Stimulated activated CD8-positive, alpha-beta memory T cell treated with anti-CD3 and anti-CD28 coated beads, Interleukin-4, amount 100 ng/mL, for 4 hours (primary cell): ENCODE measurements at regions not wholly inside any gene's neighbourhood (a gene's known extent, or its start where the extent isn't known, plus 50 kb on each side); places are given as distances from the start of the nearest gene placed in this dataset.

Experiments
- DNase-seq, 2 donors: peaks; one replicate each; pipeline ENCODE4 v3.0.0-alpha.2; 2020; ENCODE audit warnings: low read depth in 2 of 2, low spot score in 1 of 2

DNA sequence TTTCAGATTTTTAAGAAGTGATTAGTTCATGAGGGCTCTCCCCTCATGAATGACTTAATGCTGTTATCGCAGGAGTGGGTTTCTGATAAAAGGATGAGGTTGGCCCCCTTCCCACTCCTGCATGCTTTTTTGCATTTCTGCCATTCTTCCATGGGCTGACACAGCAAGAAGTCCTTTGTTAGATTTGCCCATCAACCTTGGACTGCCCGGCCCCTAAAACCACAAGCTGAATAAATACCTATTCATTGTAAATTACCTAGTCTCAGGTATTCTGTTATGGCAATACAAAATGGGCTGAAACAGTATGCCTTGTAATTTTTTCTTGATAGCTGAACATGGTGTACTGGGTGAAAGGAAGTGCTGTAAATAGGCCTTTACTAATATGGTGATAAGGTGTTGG lies 72.7 kb upstream of the DPH5 start:
- DNase-seq: no peak

DNA sequence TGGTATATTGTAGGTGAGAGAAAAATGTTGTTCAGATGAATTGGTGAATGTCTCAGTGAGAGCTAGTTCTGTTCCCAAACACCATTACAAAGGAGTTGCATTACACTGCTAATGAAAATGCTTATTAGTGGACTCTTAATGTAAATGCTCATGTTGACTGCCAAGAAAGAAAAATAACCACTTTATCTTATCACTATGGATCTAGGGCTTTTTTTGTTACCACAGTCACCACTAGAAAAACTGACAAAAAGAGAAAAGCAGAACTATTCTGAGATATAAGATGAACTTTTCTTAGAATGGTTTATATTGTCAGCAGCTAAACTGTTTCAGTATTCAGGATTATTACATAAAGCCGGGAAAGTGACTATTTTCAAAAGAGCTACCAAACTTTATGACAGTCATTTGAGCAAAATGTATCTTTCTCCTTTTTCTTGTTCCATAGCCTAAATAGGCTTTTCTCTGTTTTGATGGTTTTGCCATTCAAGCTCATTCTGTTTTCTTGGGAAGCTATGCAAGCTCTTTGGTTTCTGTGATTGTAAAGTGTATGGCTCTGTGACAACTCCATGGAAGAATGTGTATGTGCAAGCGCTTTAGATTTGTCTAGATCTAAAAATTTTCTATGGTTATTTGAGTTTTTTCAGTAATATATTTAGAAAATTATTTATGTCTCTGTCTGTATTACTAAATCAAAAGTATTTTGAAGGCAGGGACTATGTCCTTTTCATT lies 64.2 kb upstream of the DPH5 start:
- no peak for DNase-seq

DNA sequence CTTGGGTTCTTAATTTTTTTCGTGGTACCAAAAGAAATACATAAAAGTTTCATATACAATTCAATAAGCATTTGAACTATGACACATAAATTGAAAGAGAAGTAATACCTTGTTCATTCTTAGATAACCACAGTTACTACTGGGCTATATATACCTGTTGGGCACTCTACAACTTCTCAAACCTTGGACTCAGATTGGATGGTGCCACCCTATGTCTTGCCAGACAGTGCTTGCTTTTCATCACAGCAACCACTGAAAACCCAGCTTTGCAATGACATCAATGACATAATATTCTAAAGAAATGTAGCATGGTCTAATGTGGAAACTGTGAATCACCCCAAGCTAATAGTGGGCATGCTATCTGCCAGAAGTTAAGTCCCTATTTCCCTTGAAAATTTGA lies 62.8 kb upstream of the DPH5 start:
- DNase-seq: no peak

DNA sequence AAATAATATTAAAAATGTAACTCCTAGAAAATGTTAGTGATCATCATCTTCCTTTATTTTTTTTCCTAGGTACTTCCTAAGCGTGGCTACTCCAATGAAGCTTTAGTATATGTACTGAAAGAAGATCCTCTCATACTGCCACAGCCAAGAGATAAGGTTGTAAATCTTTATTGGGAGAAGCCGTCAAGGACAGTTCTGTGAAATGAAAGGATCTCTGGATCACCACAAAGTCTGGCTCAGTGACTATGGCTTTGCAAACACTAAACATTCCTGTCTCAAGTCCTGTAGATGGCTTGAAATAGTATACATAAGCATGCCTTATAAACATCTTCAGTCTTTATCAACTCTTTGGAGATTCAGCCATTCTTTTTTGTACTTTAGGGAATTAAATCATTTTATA lies 61.2 kb upstream of the DPH5 start:
- no peak for DNase-seq

GRCh38 chr1:101081496-101082488 lies 56.2 kb upstream of the DPH5 start:
- no peak for DNase-seq

DNA sequence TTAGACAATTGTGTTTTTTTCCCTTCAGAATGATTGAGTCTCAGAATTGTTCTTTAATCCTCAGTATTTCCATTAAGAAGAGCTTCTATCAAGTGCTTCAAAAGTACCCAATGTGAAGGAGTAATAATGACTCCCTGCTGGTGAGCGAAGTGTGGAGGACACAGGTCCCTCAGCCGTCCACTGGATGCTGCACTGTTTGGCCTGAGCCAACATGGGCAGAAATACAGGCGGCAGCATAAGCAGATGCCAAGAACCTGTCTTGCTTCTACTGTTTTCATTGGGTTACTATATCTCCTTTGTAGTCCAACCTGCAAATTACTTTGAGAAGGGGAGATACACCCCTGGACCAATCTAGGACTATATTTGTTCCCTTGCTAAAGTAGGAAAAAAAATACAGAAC lies 55.3 kb upstream of the DPH5 start:
- no peak for DNase-seq

DNA sequence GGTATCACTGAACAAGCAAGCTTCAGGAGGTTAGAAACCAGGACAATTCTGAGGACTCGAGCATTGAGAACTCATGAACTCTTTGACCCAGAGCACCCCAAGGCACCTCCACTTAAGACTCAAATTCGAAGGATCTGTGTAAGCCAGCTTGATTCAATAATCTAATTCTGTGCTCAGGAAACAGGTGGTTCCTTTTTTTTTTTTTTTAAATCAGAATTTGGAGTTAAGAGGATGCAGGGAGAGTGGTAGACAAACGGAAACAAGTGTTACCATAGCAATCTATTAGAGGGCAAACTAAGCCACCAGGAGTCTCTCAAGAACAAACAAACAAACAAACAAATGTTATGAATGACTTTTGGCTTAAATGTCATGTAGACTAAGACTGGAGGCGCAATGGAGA lies 53.8 kb upstream of the DPH5 start:
- no peak for DNase-seq

DNA sequence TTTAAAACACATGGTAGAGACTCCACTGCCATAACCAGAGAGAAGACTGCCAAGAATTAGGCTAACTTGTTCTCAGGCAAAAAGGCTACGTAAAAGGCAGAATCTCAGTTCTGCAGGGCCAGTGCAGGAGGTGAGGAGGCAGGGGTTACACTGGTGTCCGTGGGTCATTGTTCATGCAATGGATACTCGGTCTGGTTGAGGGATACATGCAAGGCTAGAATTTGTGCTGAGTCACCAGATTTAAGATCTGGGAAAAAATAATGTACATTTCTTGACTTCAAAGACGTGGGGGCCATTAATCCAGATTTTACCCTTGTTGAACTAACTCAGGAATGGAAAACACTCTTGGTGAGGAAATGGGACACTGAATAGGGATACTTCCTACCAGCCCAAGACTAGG lies 52.3 kb upstream of the DPH5 start:
- DNase-seq: no peak

GRCh38 chr1:101075926-101076325 lies 50.3 kb upstream of the DPH5 start:
- no peak for DNase-seq
